ENCODE measurements at regions not wholly inside any gene's neighbourhood (a gene's known extent, or its start where the extent isn't known, plus 50 kb on each side); places are given as distances from the start of the nearest gene placed in this dataset.

DNA sequence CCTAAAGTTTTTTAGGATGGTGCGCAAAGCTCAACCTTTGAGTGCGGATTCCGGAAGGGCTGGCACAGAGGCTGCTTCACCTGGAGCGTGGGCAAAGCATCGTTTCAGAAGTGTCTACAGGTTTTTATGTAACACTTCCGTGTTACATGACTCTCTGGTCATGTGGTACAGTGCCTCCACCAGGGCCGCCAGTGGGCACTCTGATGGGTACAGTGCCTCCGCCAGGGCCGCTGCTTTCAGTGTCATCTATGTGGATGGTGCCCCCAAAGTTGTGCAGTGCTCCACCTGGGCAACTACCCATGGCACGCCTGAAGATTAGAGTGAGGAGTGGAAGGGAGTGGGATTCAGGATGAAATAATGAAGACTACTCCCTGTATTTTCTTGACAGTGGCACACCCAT is 101.4 kb upstream of the C1orf174 start:
- Histone ChIP-seq H3K4me1 (ENCODE audit: control insufficient read depth, insufficient read depth, low read length) (no peaks in the 10 kb centered on the region), H3K36me3 (ENCODE audit: control insufficient read depth, insufficient read depth, low read length) (no peaks in the 10 kb centered on the region), H3K18ac (ENCODE audit: low read depth, low read length) (no peak overlapping the region), H2BK120ac (ENCODE audit: low read depth, low read length) (no peak overlapping the region), H2BK5ac (ENCODE audit: low read depth, low read length, poor library complexity, severe bottlenecking) (no peak overlapping the region), H3K23ac (ENCODE audit: low read depth, low read length) (no peak overlapping the region), H3K56ac (ENCODE audit: extremely low read depth, insufficient read depth, low read length) (no peak overlapping the region), H3K27me3 (ENCODE audit: control insufficient read depth, insufficient read depth, low read length) (no peaks in the 10 kb centered on the region), H3K9ac (ENCODE audit: low read depth, low read length) (no peak overlapping the region), H2BK15ac (ENCODE audit: low read depth, low read length) (no peak overlapping the region), H3K79me1 (ENCODE audit: low read depth in 1 of 2, low read length in 2 of 2) (no peaks in the 10 kb centered on the region), H4K20me1 (ENCODE audit: insufficient read depth, low read length) (no peaks in the 10 kb centered on the region), H4K5ac (ENCODE audit: low read depth, low read length) (no peak overlapping the region), H3K9me3 (ENCODE audit: control insufficient read depth, insufficient read depth, low read length) (peaks cover 58% of the 10 kb centered on the region), H3K9me1 (ENCODE audit: insufficient read depth, low read length) (no peaks in the 10 kb centered on the region), H3K4me2 (ENCODE audit: low read depth, low read length) (no peak overlapping the region), H3K4me3 (ENCODE audit: insufficient read depth, low read depth, low read length) (no peak overlapping the region), H3K14ac (replicated peaks; ENCODE audit: low read depth, low read length) (no peak overlapping the region), H2AK9ac (replicated peaks; ENCODE audit: low read depth, low read length, poor library complexity) (no peak overlapping the region), H2AK5ac (ENCODE audit: low read depth, low read length) (no peak overlapping the region), H4K8ac (ENCODE audit: low read depth in 2 of 2, low read length in 2 of 2) (no peak overlapping the region), H2BK20ac (ENCODE audit: low read depth, low read length) (no peak overlapping the region), H3K27ac (ENCODE audit: insufficient read depth, low read length) (no peak overlapping the region), H3K4ac (ENCODE audit: low read depth, low read length) (no peak overlapping the region), H2AFZ (replicated peaks; ENCODE audit: low read length, poor library complexity) (no peak overlapping the region), H4K91ac (ENCODE audit: insufficient read depth, low read depth, low read length) (no peak overlapping the region)
- 60% methylated on average over 1 of the region's 10 CpGs; no CpG with 5 or more reads in 1 of the 2 experiments for WGBS, 2 experiments (ENCODE audit: extremely low coverage in 2 of 2, insufficient read length in 1 of 2)
- BruUV-seq (replicated peaks), result no TSS peak
- dilution Hi-C loops (cut with HindIII; ENCODE audit: low sequenced_read_pairs, unreplicated experiment), result no loop called here
- CTCF ChIA-PET, result no interaction called here
- ATAC-seq (ENCODE audit: low read depth), result no peak
- TF ChIP-seq MAZ (IDR thresholded peaks at IDR 0.05; ENCODE audit: borderline replicate concordance, low read depth, low read length) (no peak), MAFK (IDR thresholded peaks at IDR 0.05; ENCODE audit: low read depth, low read length) (no peak), RCOR1 (IDR thresholded peaks at IDR 0.05; ENCODE audit: insufficient replicate concordance, low read length) (no peak), SMC3 (IDR thresholded peaks at IDR 0.05; ENCODE audit: low read depth, low read length) (no peak), POLR2A (IDR thresholded peaks at IDR 0.05; ENCODE audit: low read depth, low read length) (no peak), CHD1 (IDR thresholded peaks at IDR 0.05; ENCODE audit: low read depth, low read length) (no peak), CTCF (conservative IDR thresholded peaks at IDR 0.05; ENCODE audit: low read depth, low read length) (no peak), RAD21 (IDR thresholded peaks at IDR 0.05; ENCODE audit: low read length) (no peak), MXI1 (IDR thresholded peaks at IDR 0.05; ENCODE audit: borderline replicate concordance, low read depth, low read length) (no peak), NFE2L2 (IDR thresholded peaks at IDR 0.05; ENCODE audit: low read depth, low read length) (no peak), FOS (IDR thresholded peaks at IDR 0.05; ENCODE audit: low read depth, low read length) (no peak), USF2 (IDR thresholded peaks at IDR 0.05; ENCODE audit: low read depth, low read length) (no peak), CEBPB (IDR thresholded peaks at IDR 0.05; ENCODE audit: low read depth, low read length) (no peak), BHLHE40 (IDR thresholded peaks at IDR 0.05; ENCODE audit: low read depth, low read length) (no peak), RFX5 (IDR thresholded peaks at IDR 0.05; ENCODE audit: low read depth, low read length) (no peak)
- TF ChIP-seq, protein P1, sequence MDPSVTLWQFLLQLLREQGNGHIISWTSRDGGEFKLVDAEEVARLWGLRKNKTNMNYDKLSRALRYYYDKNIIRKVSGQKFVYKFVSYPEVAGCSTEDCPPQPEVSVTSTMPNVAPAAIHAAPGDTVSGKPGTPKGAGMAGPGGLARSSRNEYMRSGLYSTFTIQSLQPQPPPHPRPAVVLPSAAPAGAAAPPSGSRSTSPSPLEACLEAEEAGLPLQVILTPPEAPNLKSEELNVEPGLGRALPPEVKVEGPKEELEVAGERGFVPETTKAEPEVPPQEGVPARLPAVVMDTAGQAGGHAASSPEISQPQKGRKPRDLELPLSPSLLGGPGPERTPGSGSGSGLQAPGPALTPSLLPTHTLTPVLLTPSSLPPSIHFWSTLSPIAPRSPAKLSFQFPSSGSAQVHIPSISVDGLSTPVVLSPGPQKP (IDR thresholded peaks at IDR 0.05; ENCODE audit: borderline replicate concordance, low read depth, low read length), result no peak
- POLR2A ChIA-PET (ENCODE audit: unreplicated experiment), result no interaction called here
- no peak for DNase-seq
- intact Hi-C loops (cut with micrococcal nuclease), result no loop called here
- in situ Hi-C loops (cut with MboI; ENCODE audit: low sequenced_read_pairs), result no loop called here
